ENCODE measurements at regions not wholly inside any gene's neighbourhood (a gene's known extent, or its start where the extent isn't known, plus 50 kb on each side); places are given as distances from the start of the nearest gene placed in this dataset.

GRCh38 chr5:145362266-145362665 lies 472.9 kb downstream of the PRELID2 start:
- TF ChIP-seq CTCF (IDR thresholded peaks at IDR 0.05): no peak
- H3K4me3 Mint-ChIP-seq: no peak overlapping the region
- DNase-seq: no peak
- H3K27me3 Mint-ChIP-seq (ENCODE audit: low read depth, poor library complexity): peaks cover 6% of the 10 kb centered on the region
- no peaks in the 10 kb centered on the region for H3K9me3 Mint-ChIP-seq
- H3K4me1 Mint-ChIP-seq: no peaks in the 10 kb centered on the region
- H3K36me3 Mint-ChIP-seq (ENCODE audit: low read depth): no peaks in the 10 kb centered on the region
- no peak overlapping the region for H3K27ac Mint-ChIP-seq

- Mint-ChIP-seq H3K4me3 (no peak overlapping the region), H3K27ac (no peak overlapping the region), H3K27me3 (ENCODE audit: low read depth, poor library complexity) (peaks cover 6% of the 10 kb centered on the region), H3K9me3 (no peaks in the 10 kb centered on the region), H3K4me1 (no peaks in the 10 kb centered on the region), H3K36me3 (ENCODE audit: low read depth) (no peaks in the 10 kb centered on the region)
- TF ChIP-seq CTCF (IDR thresholded peaks at IDR 0.05): no peak
- no peak for DNase-seq
These were observed 474.2 kb downstream of the PRELID2 start for GRCh38 chr5:145360936-145361335.

GRCh38 chr5:145350513-145350912 lies 484.6 kb downstream of the PRELID2 start:
- no peaks in the 10 kb centered on the region for H3K27me3 Mint-ChIP-seq (ENCODE audit: low read depth, poor library complexity)
- H3K9me3 Mint-ChIP-seq: no peaks in the 10 kb centered on the region
- no peak for TF ChIP-seq CTCF (IDR thresholded peaks at IDR 0.05)
- H3K4me1 Mint-ChIP-seq: peaks cover 4% of the 10 kb centered on the region
- H3K4me3 Mint-ChIP-seq: no peak overlapping the region
- H3K27ac Mint-ChIP-seq: no peak overlapping the region
- DNase-seq: no peak
- H3K36me3 Mint-ChIP-seq (ENCODE audit: low read depth): no peaks in the 10 kb centered on the region

GRCh38 chr5:145347026-145347616 lies 488.0 kb downstream of the PRELID2 start:
- Mint-ChIP-seq H3K27ac (no peak overlapping the region), H3K27me3 (ENCODE audit: low read depth, poor library complexity) (no peaks in the 10 kb centered on the region), H3K36me3 (ENCODE audit: low read depth) (no peaks in the 10 kb centered on the region), H3K4me1 (peaks cover 4% of the 10 kb centered on the region), H3K4me3 (no peak overlapping the region), H3K9me3 (peaks cover 5% of the 10 kb centered on the region)
- peak; percentile 8 for DNase-seq
- peak; percentile 63 for TF ChIP-seq CTCF (IDR thresholded peaks at IDR 0.05)

GRCh38 chr5:145345511-145346287 lies 489.4 kb downstream of the PRELID2 start:
- DNase-seq: no peak
- no peak for TF ChIP-seq CTCF (IDR thresholded peaks at IDR 0.05)
- Mint-ChIP-seq H3K27me3 (ENCODE audit: low read depth, poor library complexity) (no peaks in the 10 kb centered on the region), H3K27ac (no peak overlapping the region), H3K9me3 (peaks cover 15% of the 10 kb centered on the region), H3K4me1 (peaks cover 4% of the 10 kb centered on the region), H3K4me3 (no peak overlapping the region), H3K36me3 (ENCODE audit: low read depth) (no peaks in the 10 kb centered on the region)

GRCh38 chr5:145341842-145342241 lies 493.3 kb downstream of the PRELID2 start:
- H3K9me3 Mint-ChIP-seq: peaks cover 19% of the 10 kb centered on the region
- H3K4me1 Mint-ChIP-seq: peaks cover 4% of the 10 kb centered on the region
- TF ChIP-seq CTCF (IDR thresholded peaks at IDR 0.05): no peak
- H3K27ac Mint-ChIP-seq: no peak overlapping the region
- no peaks in the 10 kb centered on the region for H3K27me3 Mint-ChIP-seq (ENCODE audit: low read depth, poor library complexity)
- no peaks in the 10 kb centered on the region for H3K36me3 Mint-ChIP-seq (ENCODE audit: low read depth)
- no peak for DNase-seq
- no peak overlapping the region for H3K4me3 Mint-ChIP-seq
